ENCODE measurements at regions not wholly inside any gene's neighbourhood (a gene's known extent, or its start where the extent isn't known, plus 50 kb on each side); places are given as distances from the start of the nearest gene placed in this dataset.

- Histone ChIP-seq H3K9me1 (ENCODE audit: control insufficient read depth, extremely low read depth, insufficient read depth, low read length) (no peaks in the 10 kb centered on the region), H3K4me3 (ENCODE audit: control insufficient read depth in 2 of 3, extremely low read depth in 1 of 3, insufficient read depth in 2 of 3, low read depth in 1 of 3, low read length in 3 of 3) (no peak overlapping the region), H4K20me1 (ENCODE audit: control insufficient read depth, extremely low read depth, insufficient read depth, low read length) (no peaks in the 10 kb centered on the region), H3K4me1 (ENCODE audit: control insufficient read depth, extremely low read depth, insufficient read depth, low read length) (no peaks in the 10 kb centered on the region), H2AFZ (ENCODE audit: control insufficient read depth, low read length) (no peak overlapping the region), H3K4me2 (ENCODE audit: control insufficient read depth, extremely low read depth, insufficient read depth, low read depth, low read length) (no peak overlapping the region), H3K9ac (ENCODE audit: control insufficient read depth, extremely low read depth, insufficient read depth, low read length) (no peak overlapping the region), H3K27ac (ENCODE audit: control insufficient read depth, insufficient read depth, low read length) (no peak overlapping the region), H3K36me3 (ENCODE audit: control insufficient read depth in 2 of 2, extremely low read depth in 1 of 2, insufficient read depth in 2 of 2, low read length in 2 of 2) (no peaks in the 10 kb centered on the region), H3K79me2 (ENCODE audit: control insufficient read depth, insufficient read depth, low read length) (no peaks in the 10 kb centered on the region), H3K27me3 (ENCODE audit: control insufficient read depth, extremely low read depth, insufficient read depth, low read length) (no peaks in the 10 kb centered on the region), H3K9me3 (ENCODE audit: control insufficient read depth, low read depth, low read length) (no peaks in the 10 kb centered on the region)
- dilution Hi-C loops (cut with MboI; ENCODE audit: extremely low pct_ligation_motif_present, low sequenced_read_pairs), result no loop called here
- FAIRE-seq, result no peak
- TF ChIP-seq EZH2 (IDR thresholded peaks at IDR 0.05; ENCODE audit: low read length), result no peak
- no peak for TF ChIP-seq CTCF (optimal IDR thresholded peaks at IDR 0.05 in 1 of 3, IDR thresholded peaks at IDR 0.05 in 1 of 3, conservative IDR thresholded peaks at IDR 0.05 in 1 of 3; ENCODE audit: extremely low read depth in 1 of 3, insufficient read depth in 2 of 3, low read length in 3 of 3)
- no peak for DNase-seq (ENCODE audit: low read depth, low spot score)
Observed at GRCh38 chr3:160049565-160049964, 60.9 kb downstream of the IL12A start.

GRCh38 chr3:160049988-160050387 lies 61.4 kb downstream of the IL12A start:
- no peak for DNase-seq (ENCODE audit: low read depth, low spot score)
- no peak for FAIRE-seq
- no peak overlapping the region for H3K9ac ChIP-seq (ENCODE audit: control insufficient read depth, extremely low read depth, insufficient read depth, low read length)
- no peaks in the 10 kb centered on the region for H3K27me3 ChIP-seq (ENCODE audit: control insufficient read depth, extremely low read depth, insufficient read depth, low read length)
- H2AFZ ChIP-seq (ENCODE audit: control insufficient read depth, low read length), result no peak overlapping the region
- no peaks in the 10 kb centered on the region for H3K36me3 ChIP-seq (ENCODE audit: control insufficient read depth in 2 of 2, extremely low read depth in 1 of 2, insufficient read depth in 2 of 2, low read length in 2 of 2)
- H3K4me2 ChIP-seq (ENCODE audit: control insufficient read depth, extremely low read depth, insufficient read depth, low read depth, low read length), result no peak overlapping the region
- no peaks in the 10 kb centered on the region for H3K9me3 ChIP-seq (ENCODE audit: control insufficient read depth, low read depth, low read length)
- dilution Hi-C loops (cut with MboI; ENCODE audit: extremely low pct_ligation_motif_present, low sequenced_read_pairs), result no loop called here
- no peaks in the 10 kb centered on the region for H3K79me2 ChIP-seq (ENCODE audit: control insufficient read depth, insufficient read depth, low read length)
- H4K20me1 ChIP-seq (ENCODE audit: control insufficient read depth, extremely low read depth, insufficient read depth, low read length), result no peaks in the 10 kb centered on the region
- no peaks in the 10 kb centered on the region for H3K9me1 ChIP-seq (ENCODE audit: control insufficient read depth, extremely low read depth, insufficient read depth, low read length)
- no peaks in the 10 kb centered on the region for H3K4me1 ChIP-seq (ENCODE audit: control insufficient read depth, extremely low read depth, insufficient read depth, low read length)
- TF ChIP-seq CTCF (optimal IDR thresholded peaks at IDR 0.05 in 1 of 3, IDR thresholded peaks at IDR 0.05 in 1 of 3, conservative IDR thresholded peaks at IDR 0.05 in 1 of 3; ENCODE audit: extremely low read depth in 1 of 3, insufficient read depth in 2 of 3, low read length in 3 of 3) (no peak), EZH2 (IDR thresholded peaks at IDR 0.05; ENCODE audit: low read length) (no peak)
- no peak overlapping the region for H3K4me3 ChIP-seq (ENCODE audit: control insufficient read depth in 2 of 3, extremely low read depth in 1 of 3, insufficient read depth in 2 of 3, low read depth in 1 of 3, low read length in 3 of 3)
- no peak overlapping the region for H3K27ac ChIP-seq (ENCODE audit: control insufficient read depth, insufficient read depth, low read length)
